ENCODE measurements at regions not wholly inside any gene's neighbourhood (a gene's known extent, or its start where the extent isn't known, plus 50 kb on each side); places are given as distances from the start of the nearest gene placed in this dataset.

GRCh38 chr2:2876331-2877221 lies 501.0 kb downstream of the EIPR1 start:
- no peak for DNase-seq (ENCODE audit: low read depth)
- no peak for TF ChIP-seq CTCF (IDR thresholded peaks at IDR 0.05; ENCODE audit: insufficient read depth, low read length, poor library complexity, severe bottlenecking)
- H3K4me3 ChIP-seq (ENCODE audit: low read depth, low read length): no peak overlapping the region
- H3K36me3 ChIP-seq (ENCODE audit: control insufficient read depth, insufficient read depth, low read length): no peaks in the 10 kb centered on the region
- no peaks in the 10 kb centered on the region for H3K27me3 ChIP-seq (ENCODE audit: control insufficient read depth, insufficient read depth, low read length)

GRCh38 chr2:2875831-2876230 lies 501.8 kb downstream of the EIPR1 start:
- no peak overlapping the region for H3K4me3 ChIP-seq (ENCODE audit: low read depth, low read length)
- DNase-seq (ENCODE audit: low read depth): no peak
- H3K36me3 ChIP-seq (ENCODE audit: control insufficient read depth, insufficient read depth, low read length): no peaks in the 10 kb centered on the region
- no peaks in the 10 kb centered on the region for H3K27me3 ChIP-seq (ENCODE audit: control insufficient read depth, insufficient read depth, low read length)
- TF ChIP-seq CTCF (IDR thresholded peaks at IDR 0.05; ENCODE audit: insufficient read depth, low read length, poor library complexity, severe bottlenecking): no peak

- H3K36me3 ChIP-seq (ENCODE audit: control insufficient read depth, insufficient read depth, low read length): no peaks in the 10 kb centered on the region
- DNase-seq (ENCODE audit: low read depth): no peak
- no peak overlapping the region for H3K4me3 ChIP-seq (ENCODE audit: low read depth, low read length)
- H3K27me3 ChIP-seq (ENCODE audit: control insufficient read depth, insufficient read depth, low read length): no peaks in the 10 kb centered on the region
- TF ChIP-seq CTCF (IDR thresholded peaks at IDR 0.05; ENCODE audit: insufficient read depth, low read length, poor library complexity, severe bottlenecking): no peak
Observed at GRCh38 chr2:2875296-2875695, 502.3 kb downstream of the EIPR1 start.

- DNase-seq (ENCODE audit: low read depth): no peak
- no peak for TF ChIP-seq CTCF (IDR thresholded peaks at IDR 0.05; ENCODE audit: insufficient read depth, low read length, poor library complexity, severe bottlenecking)
- Histone ChIP-seq H3K4me3 (ENCODE audit: low read depth, low read length) (no peak overlapping the region), H3K27me3 (ENCODE audit: control insufficient read depth, insufficient read depth, low read length) (no peaks in the 10 kb centered on the region), H3K36me3 (ENCODE audit: control insufficient read depth, insufficient read depth, low read length) (no peaks in the 10 kb centered on the region)
Observed at GRCh38 chr2:2874805-2875204, 502.8 kb downstream of the EIPR1 start.

- Histone ChIP-seq H3K36me3 (ENCODE audit: control insufficient read depth, insufficient read depth, low read length) (no peaks in the 10 kb centered on the region), H3K27me3 (ENCODE audit: control insufficient read depth, insufficient read depth, low read length) (no peaks in the 10 kb centered on the region), H3K4me3 (ENCODE audit: low read depth, low read length) (no peak overlapping the region)
- TF ChIP-seq CTCF (IDR thresholded peaks at IDR 0.05; ENCODE audit: insufficient read depth, low read length, poor library complexity, severe bottlenecking): no peak
- no peak for DNase-seq (ENCODE audit: low read depth)
Observed at GRCh38 chr2:2874341-2874740, 503.3 kb downstream of the EIPR1 start.

- DNase-seq (ENCODE audit: low read depth): no peak
- Histone ChIP-seq H3K36me3 (ENCODE audit: control insufficient read depth, insufficient read depth, low read length) (no peaks in the 10 kb centered on the region), H3K4me3 (ENCODE audit: low read depth, low read length) (no peak overlapping the region), H3K27me3 (ENCODE audit: control insufficient read depth, insufficient read depth, low read length) (no peaks in the 10 kb centered on the region)
- TF ChIP-seq CTCF (IDR thresholded peaks at IDR 0.05; ENCODE audit: insufficient read depth, low read length, poor library complexity, severe bottlenecking): no peak
Observed at GRCh38 chr2:2873450-2873811, 504.2 kb downstream of the EIPR1 start.

Measured in kidney epithelial cell (primary cell).